Endodermal cell (in vitro differentiated cells): ENCODE measurements at regions not wholly inside any gene's neighbourhood (a gene's known extent, or its start where the extent isn't known, plus 50 kb on each side); places are given as distances from the start of the nearest gene placed in this dataset.
A peak's percentile ranks its signal among the peaks of the same experiment; 100 is the strongest.

Experiments
- DNase-seq: peaks from one replicate; pipeline ENCODE4 v3.0.0-alpha.2; 2017
- H3K27ac ChIP-seq: 2 replicates; pipeline ENCODE4 v1.5.1; 2013; ENCODE audit warnings: mild to moderate bottlenecking, low read depth, low read length, moderate library complexity
- H3K27me3 ChIP-seq: 2 replicates; pipeline ENCODE4 v1.6.1; 2013; ENCODE audit warnings: mild to moderate bottlenecking, low read length, moderate library complexity; ENCODE audit not compliant: insufficient read depth, control insufficient read depth, poor library complexity, severe bottlenecking
- H3K36me3 ChIP-seq: 2 replicates; pipeline ENCODE4 v1.7.0; 2013; ENCODE audit warnings: mild to moderate bottlenecking, low read length, moderate library complexity; ENCODE audit not compliant: control insufficient read depth, insufficient read depth
- H3K4me1 ChIP-seq: one replicate; pipeline ENCODE4 v1.7.0; 2013; ENCODE audit warnings: low read length; ENCODE audit not compliant: control insufficient read depth, insufficient read depth
- H3K4me3 ChIP-seq: 2 replicates; pipeline ENCODE4 v1.5.1; 2013; ENCODE audit warnings: mild to moderate bottlenecking, low read length, moderate library complexity
- H3K9ac ChIP-seq: 2 replicates; pipeline ENCODE4 v1.6.1; 2013; ENCODE audit warnings: mild to moderate bottlenecking, low read length, moderate library complexity; ENCODE audit not compliant: poor library complexity, severe bottlenecking; ENCODE audit errors: extremely low read depth
- H3K9me3 ChIP-seq: 2 replicates; pipeline ENCODE4 v1.6.1; 2013; ENCODE audit warnings: mild to moderate bottlenecking, low read length, moderate library complexity; ENCODE audit not compliant: control insufficient read depth
- H3K27ac Mint-ChIP-seq: 2 replicates; pipeline ENCODE4 v1.8.0; 2020; ENCODE audit warnings: mixed read lengths
- H3K27me3 Mint-ChIP-seq: 2 replicates; pipeline ENCODE4 v1.8.0; 2021; ENCODE audit warnings: mild to moderate bottlenecking, mixed read lengths; ENCODE audit not compliant: insufficient read depth
- H3K36me3 Mint-ChIP-seq: 2 replicates; pipeline ENCODE4 v1.8.0; 2020; ENCODE audit warnings: low read depth, mixed read lengths
- H3K4me1 Mint-ChIP-seq: 2 replicates; pipeline ENCODE4 v1.8.0; 2020; ENCODE audit warnings: mixed read lengths
- H3K4me3 Mint-ChIP-seq: 2 replicates; pipeline ENCODE4 v1.8.0; 2020; ENCODE audit warnings: mild to moderate bottlenecking, moderate library complexity, mixed read lengths
- H3K9me3 Mint-ChIP-seq: 2 replicates; pipeline ENCODE4 v1.8.0; 2020; ENCODE audit warnings: mild to moderate bottlenecking, mixed read lengths
- CTCF ChIP-seq: fragments of 200-600 bp; sonication (generic); conservative IDR thresholded peaks from 2 replicates; pipeline ENCODE4 v1.5.0; 2021; ENCODE audit warnings: antibody characterized with exemption, mild to moderate bottlenecking
- WGBS, 2 experiments: methylation state at CpG; one replicate each; pipeline versions ENCODE4 v1.1.5 to v1.1.7; 2013; ENCODE audit warnings: missing lambda C conversion rate in 2 of 2, mixed read lengths in 1 of 2; ENCODE audit not compliant: insufficient coverage in 1 of 2, insufficient read length in 1 of 2; 5-methylcytosine and 5-hydroxymethylcytosine counted together

DNA sequence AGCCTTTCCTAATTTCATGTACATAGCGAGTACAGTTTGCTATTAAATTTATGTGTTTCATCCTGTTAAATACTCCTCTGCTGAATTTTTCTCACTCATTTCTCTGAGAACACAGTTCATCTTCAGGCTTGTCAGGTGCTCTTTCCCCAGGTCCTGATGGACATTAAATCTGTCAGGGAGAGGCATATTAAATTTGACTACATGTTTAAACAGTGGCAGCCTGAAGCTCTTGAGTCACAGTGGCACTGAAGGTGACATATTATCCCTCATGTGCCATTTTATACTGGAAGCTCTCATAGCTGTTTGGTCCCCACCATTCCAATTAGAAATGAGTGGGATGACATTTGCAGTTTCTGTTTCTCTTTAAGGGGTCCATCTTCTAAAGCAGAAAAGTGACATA lies 1089.6 kb upstream of the SORCS1 start:
- no peak for TF ChIP-seq CTCF
- Mint-ChIP-seq H3K9me3 (peaks cover 15% of the 10 kb centered on the region), H3K4me1 (no peaks in the 10 kb centered on the region), H3K4me3 (no peak overlapping the region), H3K27ac (no peak overlapping the region), H3K36me3 (no peaks in the 10 kb centered on the region), H3K27me3 (peaks cover 11% of the 10 kb centered on the region)
- no peaks in the 10 kb centered on the region for H3K27me3 ChIP-seq
- no peaks in the 10 kb centered on the region for H3K36me3 ChIP-seq
- H3K4me3 ChIP-seq = no peak overlapping the region
- no peak for DNase-seq
- no peak overlapping the region for H3K9ac ChIP-seq
- H3K27ac ChIP-seq = no peak overlapping the region
- peaks cover 15% of the 10 kb centered on the region for H3K9me3 ChIP-seq
- 100% methylated on average over 1 of the region's 1 CpG for WGBS, 2 experiments
- no peaks in the 10 kb centered on the region for H3K4me1 ChIP-seq

- no peak for TF ChIP-seq CTCF
- no peak for DNase-seq
- Mint-ChIP-seq H3K27me3 (peaks cover 11% of the 10 kb centered on the region), H3K4me1 (no peaks in the 10 kb centered on the region), H3K27ac (no peak overlapping the region), H3K4me3 (no peak overlapping the region), H3K36me3 (no peaks in the 10 kb centered on the region), H3K9me3 (peaks cover 28% of the 10 kb centered on the region)
- Histone ChIP-seq H3K4me1 (no peaks in the 10 kb centered on the region), H3K36me3 (no peaks in the 10 kb centered on the region), H3K9ac (no peak overlapping the region), H3K27me3 (no peaks in the 10 kb centered on the region), H3K9me3 (peaks cover 28% of the 10 kb centered on the region), H3K27ac (peak overlapping the region; percentile 36), H3K4me3 (no peak overlapping the region)
Measured at GRCh38 chr10:108252771-108253170, 1088.3 kb upstream of the SORCS1 start.

DNA sequence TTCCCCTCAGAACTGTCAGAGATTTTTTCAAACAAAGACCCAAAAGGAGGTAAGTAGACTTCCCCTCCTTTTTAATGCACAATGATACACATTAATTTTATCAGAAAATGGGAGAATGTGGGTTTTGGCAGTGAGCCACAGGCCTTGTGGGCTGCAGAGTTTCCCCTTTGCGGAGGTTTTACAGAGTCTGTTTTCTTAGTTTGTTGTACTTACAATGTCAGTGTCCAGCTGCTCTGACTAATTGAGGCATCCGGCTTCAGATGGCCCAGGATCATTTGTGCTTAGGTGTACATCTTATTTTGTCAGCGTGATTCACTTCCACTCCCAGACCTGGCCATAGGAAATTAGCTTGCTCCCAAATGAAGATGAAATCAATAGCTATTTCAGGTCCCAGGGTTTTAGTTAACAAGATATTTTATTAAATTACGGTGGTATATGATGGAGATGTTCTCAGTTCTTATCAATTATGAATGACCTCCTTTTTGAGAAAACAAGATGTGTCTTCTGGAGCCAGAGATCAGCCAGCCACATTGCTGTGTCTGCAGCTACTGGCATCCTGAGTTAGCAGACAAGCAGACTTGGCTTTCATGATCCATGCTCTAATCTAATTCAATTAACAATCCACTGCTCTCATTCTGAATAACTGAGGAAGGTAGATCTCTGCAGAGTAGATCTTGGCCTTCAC lies 1086.6 kb upstream of the SORCS1 start:
- no peaks in the 10 kb centered on the region for H3K4me1 Mint-ChIP-seq
- peaks cover 44% of the 10 kb centered on the region for H3K9me3 Mint-ChIP-seq
- no peaks in the 10 kb centered on the region for H3K36me3 ChIP-seq
- no peaks in the 10 kb centered on the region for H3K36me3 Mint-ChIP-seq
- no peaks in the 10 kb centered on the region for H3K4me1 ChIP-seq
- TF ChIP-seq CTCF = no peak
- peaks cover 18% of the 10 kb centered on the region for H3K27me3 Mint-ChIP-seq
- no peak overlapping the region for H3K4me3 ChIP-seq
- 92 to 97% methylated on average over 4 of the region's 4 CpGs for WGBS, 2 experiments
- no peak overlapping the region for H3K4me3 Mint-ChIP-seq
- H3K27me3 ChIP-seq = no peaks in the 10 kb centered on the region
- no peak overlapping the region for H3K9ac ChIP-seq
- H3K9me3 ChIP-seq = peaks cover 44% of the 10 kb centered on the region
- no peak for DNase-seq
- no peak overlapping the region for H3K27ac ChIP-seq
- no peak overlapping the region for H3K27ac Mint-ChIP-seq
